Skeletal muscle satellite cell (primary cell): ENCODE measurements at regions not wholly inside any gene's neighbourhood (a gene's known extent, or its start where the extent isn't known, plus 50 kb on each side); places are given as distances from the start of the nearest gene placed in this dataset.

ENCODE experiments used
- H3K27me3 ChIP-seq: 2 replicates; pipeline ENCODE4 v1.7.0; 2013; ENCODE audit warnings: low read length; ENCODE audit not compliant: control insufficient read depth, insufficient read depth
- H3K36me3 ChIP-seq: 2 replicates; pipeline ENCODE4 v1.7.0; 2013; ENCODE audit warnings: mild to moderate bottlenecking, control low read depth, low read length; ENCODE audit not compliant: insufficient read depth
- H3K4me1 ChIP-seq: 2 replicates; pipeline ENCODE4 v1.7.0; 2013; ENCODE audit warnings: low read length; ENCODE audit not compliant: control insufficient read depth, insufficient read depth
- H3K4me2 ChIP-seq: 2 replicates; pipeline ENCODE4 v1.7.0; 2013; ENCODE audit warnings: mild to moderate bottlenecking, low read length
- H3K4me3 ChIP-seq: 2 replicates; pipeline ENCODE4 v1.7.0; 2013; ENCODE audit warnings: low read length
- H3K9ac ChIP-seq: 2 replicates; pipeline ENCODE4 v1.7.0; 2013; ENCODE audit warnings: mild to moderate bottlenecking, low read depth, low read length, moderate library complexity
- H3K9me3 ChIP-seq: replicated peaks from 2 replicates; pipeline ENCODE4 v1.7.0; 2013; ENCODE audit warnings: mild to moderate bottlenecking, control low read depth, low read length

DNA sequence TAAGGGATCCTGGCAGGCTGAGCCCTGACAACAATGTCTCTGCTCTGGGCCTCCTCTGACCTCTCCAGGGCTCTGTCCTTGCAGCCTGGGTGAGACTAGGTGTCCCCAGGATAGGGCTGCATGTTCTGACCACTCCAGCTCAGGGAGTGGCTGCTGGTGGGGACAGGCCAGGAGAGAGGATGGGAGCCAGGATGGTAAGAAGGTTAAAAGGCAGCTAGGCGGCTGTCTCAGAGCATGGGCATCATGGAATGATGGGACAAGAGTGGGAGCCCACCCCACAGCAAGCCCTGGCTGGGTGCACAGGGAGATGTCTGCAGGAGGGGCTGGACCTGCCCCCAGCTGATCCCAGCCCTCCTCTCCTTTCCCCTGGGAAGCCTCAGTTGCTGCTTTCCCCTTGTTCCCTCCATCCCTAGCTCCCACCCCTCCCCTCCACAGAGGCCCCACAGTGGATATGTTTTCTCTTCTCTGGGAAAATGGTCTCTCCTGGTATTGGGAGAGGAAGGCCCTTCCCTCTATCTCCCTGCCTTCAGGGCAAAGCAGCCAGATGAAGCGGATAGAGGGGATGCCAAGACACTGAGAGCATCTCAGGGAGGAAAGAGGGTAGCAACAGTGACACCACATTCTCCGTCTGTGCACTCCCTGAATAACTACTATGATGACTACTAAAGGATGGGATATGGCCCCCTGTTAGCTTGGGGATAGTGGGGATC lies 334.3 kb downstream of the DYSF start:
- no peak overlapping the region for H3K4me2 ChIP-seq
- no peak overlapping the region for H3K9ac ChIP-seq
- H3K27me3 ChIP-seq: peaks cover 25% of the 10 kb centered on the region
- peaks cover 14% of the 10 kb centered on the region for H3K4me1 ChIP-seq
- H3K36me3 ChIP-seq: no peaks in the 10 kb centered on the region
- H3K4me3 ChIP-seq: no peak overlapping the region
- H3K9me3 ChIP-seq: no peaks in the 10 kb centered on the region

DNA sequence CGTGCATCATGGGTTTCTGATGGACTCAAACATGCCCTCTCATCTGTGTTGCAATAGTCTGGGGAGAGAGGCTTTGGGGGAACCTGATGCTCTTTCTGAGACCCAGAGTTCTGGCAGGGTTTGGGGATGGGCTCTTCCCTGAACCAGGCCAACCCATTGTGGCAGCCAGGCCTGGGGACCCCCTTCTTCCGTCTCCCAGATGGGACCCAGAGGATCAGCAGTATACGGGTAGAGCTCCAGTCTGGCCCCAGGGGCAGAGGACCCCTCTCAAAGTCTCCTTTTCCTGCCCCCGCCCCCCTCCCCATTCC lies 333.7 kb downstream of the DYSF start:
- no peaks in the 10 kb centered on the region for H3K36me3 ChIP-seq
- H3K4me2 ChIP-seq: no peak overlapping the region
- H3K9ac ChIP-seq: no peak overlapping the region
- H3K4me1 ChIP-seq: peaks cover 14% of the 10 kb centered on the region
- no peaks in the 10 kb centered on the region for H3K9me3 ChIP-seq
- H3K4me3 ChIP-seq: no peak overlapping the region
- H3K27me3 ChIP-seq: peaks cover 20% of the 10 kb centered on the region

DNA sequence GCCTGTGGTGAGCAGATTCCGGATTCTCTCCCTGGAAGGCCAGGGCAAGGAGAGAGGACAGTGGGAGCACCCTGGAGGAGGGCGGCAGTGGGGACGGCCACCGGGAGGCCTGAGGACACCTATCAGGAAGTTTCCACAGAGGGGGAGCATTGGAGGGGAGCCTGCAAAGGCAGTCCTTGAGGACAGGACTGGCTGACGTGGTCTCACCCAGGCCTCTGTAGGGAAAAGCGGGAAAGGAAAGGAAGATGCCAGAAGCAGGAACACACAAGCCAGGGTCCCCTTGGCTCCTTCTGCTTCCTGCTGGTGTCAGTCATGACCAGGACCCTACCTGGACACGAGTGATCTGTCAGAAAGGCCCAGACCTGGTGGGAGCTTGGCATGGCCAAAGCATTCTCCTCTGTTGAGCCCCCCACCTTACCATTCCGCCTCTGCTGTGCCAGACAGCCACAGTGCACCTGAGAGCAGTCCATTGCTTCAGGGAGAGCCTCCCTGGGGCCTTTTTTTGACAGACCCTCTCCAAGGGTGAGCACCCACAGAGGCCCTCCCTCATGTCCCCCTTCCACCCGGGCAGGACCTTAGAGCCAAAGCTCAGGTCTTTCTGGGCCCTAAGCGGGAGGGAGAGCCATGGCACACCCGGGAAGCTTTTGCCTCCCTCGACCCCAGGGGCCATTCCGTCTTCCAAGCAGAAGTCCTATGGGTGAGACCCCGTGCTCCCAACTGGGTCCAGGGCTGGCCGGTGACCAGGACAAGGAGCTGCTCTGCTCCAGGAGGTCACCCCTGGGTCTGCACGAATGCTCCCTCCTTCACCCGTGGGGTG lies 333.1 kb downstream of the DYSF start:
- no peak overlapping the region for H3K4me2 ChIP-seq
- no peak overlapping the region for H3K9ac ChIP-seq
- no peaks in the 10 kb centered on the region for H3K9me3 ChIP-seq
- peaks cover 20% of the 10 kb centered on the region for H3K27me3 ChIP-seq
- H3K4me1 ChIP-seq: peaks cover 14% of the 10 kb centered on the region
- H3K36me3 ChIP-seq: no peaks in the 10 kb centered on the region
- no peak overlapping the region for H3K4me3 ChIP-seq

DNA sequence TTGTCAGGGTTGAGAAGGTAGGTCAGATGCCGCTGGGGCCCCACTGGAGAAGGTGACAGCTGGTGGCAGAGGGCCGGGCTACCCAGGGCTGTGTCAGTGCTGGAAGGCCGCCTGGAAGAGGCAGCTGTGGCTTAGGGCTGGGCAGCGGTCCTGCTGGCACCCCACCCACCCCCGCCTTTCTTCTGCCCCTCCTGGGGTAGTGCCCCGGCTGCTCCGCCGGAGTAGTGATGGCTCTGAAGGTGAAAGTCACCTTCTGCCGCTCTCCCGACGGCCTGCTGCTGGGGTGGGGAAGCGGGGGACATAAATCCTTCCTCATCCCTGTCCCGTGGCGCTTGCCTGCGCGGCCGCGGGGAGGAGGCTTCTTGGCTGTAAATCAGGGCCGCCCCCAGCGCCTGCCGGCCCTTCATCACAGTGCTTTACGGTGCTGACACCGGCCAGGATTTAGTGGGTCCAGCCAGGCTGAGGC lies 332.2 kb downstream of the DYSF start:
- Histone ChIP-seq H3K4me3 (no peak overlapping the region), H3K4me1 (peaks cover 14% of the 10 kb centered on the region), H3K4me2 (no peak overlapping the region), H3K27me3 (peaks cover 24% of the 10 kb centered on the region), H3K9ac (no peak overlapping the region), H3K36me3 (no peaks in the 10 kb centered on the region), H3K9me3 (no peaks in the 10 kb centered on the region)

DNA sequence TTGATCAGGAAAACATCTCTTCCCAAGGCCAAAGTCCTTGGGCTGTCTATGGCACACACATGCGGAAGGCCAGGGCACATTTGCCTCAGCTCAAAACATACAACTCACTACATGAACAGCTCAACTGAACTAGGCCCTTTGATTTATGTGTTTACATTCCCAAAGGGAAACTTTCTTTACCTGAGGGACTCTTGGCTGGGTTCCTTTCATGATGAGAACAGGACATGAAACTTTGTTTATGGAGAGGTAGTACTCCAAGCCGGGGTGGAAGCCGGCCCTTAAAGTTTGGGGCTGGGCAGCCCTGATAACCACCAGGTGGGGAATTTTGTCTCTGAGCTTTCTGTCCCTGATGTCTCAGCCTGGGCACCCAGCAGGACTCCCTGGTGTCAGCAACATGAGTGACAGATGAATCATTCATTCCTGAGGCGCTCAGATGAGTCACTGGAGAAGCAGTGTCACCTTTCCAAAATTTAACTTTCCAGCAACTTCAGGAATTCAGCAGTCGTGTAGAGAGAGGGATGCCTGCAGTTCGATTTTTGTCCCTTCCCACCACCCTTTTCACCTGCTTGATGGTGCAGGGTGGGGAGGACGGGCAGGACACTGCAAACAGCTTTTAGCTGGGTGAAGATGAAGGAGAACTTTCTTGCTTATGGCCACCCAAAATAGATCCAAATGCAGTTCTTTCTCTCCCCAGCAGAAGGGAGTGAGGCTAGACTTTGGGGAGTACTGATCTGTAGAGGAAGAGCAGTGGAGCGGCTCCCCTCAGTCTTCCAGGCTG lies 331.6 kb downstream of the DYSF start:
- H3K27me3 ChIP-seq: peaks cover 30% of the 10 kb centered on the region
- no peaks in the 10 kb centered on the region for H3K9me3 ChIP-seq
- no peaks in the 10 kb centered on the region for H3K36me3 ChIP-seq
- no peak overlapping the region for H3K4me3 ChIP-seq
- peaks cover 14% of the 10 kb centered on the region for H3K4me1 ChIP-seq
- H3K9ac ChIP-seq: no peak overlapping the region
- H3K4me2 ChIP-seq: no peak overlapping the region

DNA sequence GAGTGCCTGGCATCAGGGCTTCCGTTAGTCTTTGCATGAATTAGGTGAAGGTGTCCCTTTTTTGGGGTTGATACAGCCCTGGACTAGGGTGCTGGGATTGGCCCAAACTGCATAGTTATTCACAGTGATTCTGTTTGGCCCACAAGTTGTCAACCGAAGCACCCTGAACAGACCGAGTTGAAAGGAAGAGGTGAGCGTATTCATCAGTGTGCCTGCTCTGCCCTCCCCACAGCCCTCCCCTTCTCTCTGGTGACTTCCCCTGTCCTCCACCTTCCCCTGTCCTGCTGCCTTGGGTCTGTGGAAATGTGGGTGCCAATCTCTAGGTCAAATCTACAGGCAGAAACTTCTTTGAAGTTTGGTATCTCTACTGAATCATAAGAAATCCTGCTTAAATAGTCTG lies 330.5 kb downstream of the DYSF start:
- peaks cover 30% of the 10 kb centered on the region for H3K27me3 ChIP-seq
- no peak overlapping the region for H3K9ac ChIP-seq
- H3K4me2 ChIP-seq: no peak overlapping the region
- H3K9me3 ChIP-seq: no peaks in the 10 kb centered on the region
- H3K36me3 ChIP-seq: no peaks in the 10 kb centered on the region
- no peak overlapping the region for H3K4me3 ChIP-seq
- H3K4me1 ChIP-seq: peaks cover 14% of the 10 kb centered on the region

DNA sequence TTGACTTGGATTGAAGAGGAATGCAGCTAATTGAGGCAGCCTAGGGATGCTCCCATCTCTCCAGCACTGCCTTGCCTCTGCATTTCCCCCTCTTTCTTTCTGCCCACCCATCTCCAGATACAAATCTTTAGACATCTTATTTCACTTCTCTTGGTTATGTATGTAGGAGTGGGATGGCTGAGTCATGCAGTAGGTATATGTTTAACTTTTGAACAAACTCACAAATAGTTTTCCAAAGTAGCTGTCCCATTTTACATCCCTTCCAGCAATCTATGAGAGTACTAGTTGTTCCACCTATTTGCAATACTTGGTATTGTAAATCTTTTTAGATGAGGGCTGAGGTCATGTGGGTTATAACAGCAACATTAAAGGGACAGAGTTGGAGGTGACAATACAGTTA lies 329.9 kb downstream of the DYSF start:
- Histone ChIP-seq H3K27me3 (peaks cover 30% of the 10 kb centered on the region), H3K9me3 (no peaks in the 10 kb centered on the region), H3K36me3 (no peaks in the 10 kb centered on the region), H3K4me3 (no peak overlapping the region), H3K4me2 (no peak overlapping the region), H3K4me1 (peaks cover 14% of the 10 kb centered on the region), H3K9ac (no peak overlapping the region)

DNA sequence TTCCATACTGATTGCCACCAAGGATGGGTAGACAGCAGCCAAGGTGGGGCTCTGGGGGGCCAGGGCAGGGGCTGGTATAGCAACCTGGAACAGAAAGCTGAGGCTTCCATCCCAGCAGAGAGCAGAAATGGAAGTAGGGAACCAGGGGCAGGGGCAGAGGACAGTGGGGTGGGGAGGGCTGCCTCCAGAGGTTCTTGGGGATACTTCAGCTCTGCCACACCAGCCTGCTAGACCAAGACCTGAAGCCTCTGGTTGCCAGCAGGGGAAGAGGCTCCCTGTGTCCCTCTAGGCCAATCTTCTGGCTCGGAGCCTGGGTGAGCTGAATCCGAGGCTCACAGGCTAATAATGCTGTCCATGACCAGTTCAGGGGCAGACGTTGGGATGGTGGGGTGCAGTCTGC lies 329.0 kb downstream of the DYSF start:
- H3K36me3 ChIP-seq: no peaks in the 10 kb centered on the region
- H3K4me3 ChIP-seq: no peak overlapping the region
- no peaks in the 10 kb centered on the region for H3K9me3 ChIP-seq
- no peak overlapping the region for H3K9ac ChIP-seq
- peaks cover 14% of the 10 kb centered on the region for H3K4me1 ChIP-seq
- peaks cover 33% of the 10 kb centered on the region for H3K27me3 ChIP-seq
- no peak overlapping the region for H3K4me2 ChIP-seq

DNA sequence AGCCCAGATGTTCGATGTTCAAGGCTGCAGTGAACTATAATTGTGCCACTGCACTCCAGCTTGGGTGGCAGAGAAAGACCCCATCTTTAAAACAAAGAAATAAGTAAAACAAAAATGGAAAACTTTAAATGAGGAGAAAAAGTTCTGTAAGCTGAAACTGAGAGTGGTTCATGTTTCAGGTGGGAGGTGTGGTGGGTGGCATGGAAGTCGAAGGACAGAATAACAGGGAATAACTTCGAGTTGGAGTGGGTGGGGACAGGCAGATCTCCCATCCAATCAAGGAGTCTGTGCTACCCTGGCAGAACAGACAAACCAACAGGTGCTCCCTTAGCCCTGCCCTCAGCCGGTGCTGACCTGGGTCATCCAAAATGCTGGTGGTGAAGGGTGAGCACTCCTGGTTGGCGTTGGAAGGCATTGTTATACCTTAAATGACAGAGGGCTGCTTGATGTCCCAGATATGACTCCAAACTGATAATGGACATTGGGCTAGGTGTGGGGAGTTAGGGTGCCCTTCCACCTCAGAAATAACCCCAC lies 328.4 kb downstream of the DYSF start:
- Histone ChIP-seq H3K36me3 (no peaks in the 10 kb centered on the region), H3K9me3 (no peaks in the 10 kb centered on the region), H3K27me3 (peaks cover 30% of the 10 kb centered on the region), H3K4me1 (peaks cover 14% of the 10 kb centered on the region), H3K9ac (no peak overlapping the region), H3K4me3 (no peak overlapping the region), H3K4me2 (no peak overlapping the region)

DNA sequence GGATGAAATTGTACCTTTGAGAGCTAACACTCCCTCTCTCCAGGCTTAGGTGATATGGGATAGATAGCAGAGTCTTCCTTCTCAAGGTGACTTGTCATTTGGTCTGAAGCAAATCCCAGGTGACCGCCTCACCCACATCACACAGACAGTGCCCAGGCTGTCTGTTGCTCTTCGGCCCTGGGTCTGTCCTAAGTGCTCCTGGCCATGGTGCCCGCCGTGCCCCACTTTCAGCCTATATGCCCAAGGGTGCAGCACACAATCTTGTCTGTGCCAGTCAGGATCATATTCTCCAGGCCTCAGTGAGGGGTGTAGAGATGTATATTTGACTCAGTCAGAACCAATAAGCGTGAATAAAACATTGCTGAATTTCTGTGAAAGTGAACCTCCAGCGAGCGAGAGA lies 326.8 kb downstream of the DYSF start:
- Histone ChIP-seq H3K9me3 (no peaks in the 10 kb centered on the region), H3K9ac (no peak overlapping the region), H3K27me3 (peaks cover 18% of the 10 kb centered on the region), H3K4me2 (no peak overlapping the region), H3K4me1 (peaks cover 7% of the 10 kb centered on the region), H3K36me3 (no peaks in the 10 kb centered on the region), H3K4me3 (no peak overlapping the region)

DNA sequence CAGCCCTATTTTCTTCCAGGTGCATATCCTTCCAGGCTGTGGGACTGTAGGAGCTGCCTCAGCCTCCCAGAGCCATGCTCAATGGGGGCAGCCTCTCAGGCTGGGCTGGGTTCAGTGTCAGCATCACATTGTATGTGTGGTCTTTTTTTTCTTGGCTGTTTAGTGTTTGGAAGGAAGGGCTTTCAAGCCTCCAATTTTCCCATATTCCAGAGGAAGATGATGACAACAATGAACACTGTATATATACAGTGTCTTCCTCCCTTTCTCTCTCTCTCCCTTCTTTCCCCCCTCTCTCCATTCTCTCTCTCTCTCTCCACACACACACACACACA lies 326.4 kb downstream of the DYSF start:
- H3K27me3 ChIP-seq: peaks cover 18% of the 10 kb centered on the region
- no peaks in the 10 kb centered on the region for H3K36me3 ChIP-seq
- no peak overlapping the region for H3K9ac ChIP-seq
- H3K4me3 ChIP-seq: no peak overlapping the region
- H3K4me1 ChIP-seq: peaks cover 2% of the 10 kb centered on the region
- no peak overlapping the region for H3K4me2 ChIP-seq
- no peaks in the 10 kb centered on the region for H3K9me3 ChIP-seq
